ENCODE measurements at regions not wholly inside any gene's neighbourhood (a gene's known extent, or its start where the extent isn't known, plus 50 kb on each side); places are given as distances from the start of the nearest gene placed in this dataset.
"Not testable (repeated sequence)": the region's sequence is repeated elsewhere in the genome, so short reads cannot be mapped to it uniquely, and the experiment has no call there.

GRCh38 chr14:97148021-97148420 lies 350.8 kb downstream of the VRK1 start:
- DNase-seq (ENCODE audit: low spot score), result not testable (repeated sequence)

DNA sequence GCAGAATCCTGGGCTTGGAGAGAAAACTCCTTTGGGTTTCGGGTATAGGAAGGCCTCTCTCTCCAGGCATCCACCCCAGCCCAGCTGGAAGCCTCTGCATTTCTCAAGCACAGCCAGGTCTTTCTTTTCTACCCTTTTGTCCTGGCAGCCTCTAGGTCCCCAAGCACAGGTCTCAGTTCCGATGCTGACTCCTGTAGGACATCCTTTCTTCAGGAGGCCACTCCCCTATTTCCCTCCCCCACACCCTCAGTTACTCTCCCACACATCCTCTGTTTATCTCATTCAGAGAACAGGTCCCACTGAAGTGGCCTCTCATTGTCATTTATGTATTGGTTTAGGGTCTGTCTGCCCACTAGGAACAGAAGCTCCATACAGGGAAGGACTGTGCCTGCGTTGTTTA lies 352.6 kb downstream of the VRK1 start:
- DNase-seq (ENCODE audit: low spot score), result no peak

DNA sequence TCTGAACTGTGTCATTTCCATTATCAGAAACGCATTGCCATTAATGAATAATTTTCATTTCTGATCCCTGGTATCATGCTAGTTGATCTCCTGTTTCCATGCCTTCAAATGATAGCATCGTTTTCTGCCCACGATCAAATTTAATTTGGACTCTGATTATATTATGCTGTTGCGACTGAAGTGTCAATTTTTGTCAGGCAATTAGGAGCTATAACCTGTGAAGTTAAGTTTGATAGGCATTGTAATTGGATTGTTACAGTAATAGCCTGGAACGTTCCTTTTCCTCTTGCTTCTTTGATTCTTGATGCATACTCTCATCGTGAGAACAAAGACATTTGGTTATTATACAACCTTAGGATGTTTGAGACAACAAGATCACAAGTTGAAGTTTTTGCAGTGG lies 356.3 kb downstream of the VRK1 start:
- DNase-seq (ENCODE audit: low spot score), result no peak

- DNase-seq (ENCODE audit: low spot score), result no peak
Measured at GRCh38 chr14:97155320-97155719, 358.1 kb downstream of the VRK1 start.

GRCh38 chr14:97155814-97156213 lies 358.6 kb downstream of the VRK1 start:
- DNase-seq (ENCODE audit: low spot score), result no peak

GRCh38 chr14:97156705-97157104 lies 359.5 kb downstream of the VRK1 start:
- DNase-seq (ENCODE audit: low spot score), result no peak

GRCh38 chr14:97158102-97158501 lies 360.9 kb downstream of the VRK1 start:
- no peak for DNase-seq (ENCODE audit: low spot score)

- no peak for DNase-seq (ENCODE audit: low spot score)
Measured at GRCh38 chr14:97159124-97159523, 361.9 kb downstream of the VRK1 start.

DNA sequence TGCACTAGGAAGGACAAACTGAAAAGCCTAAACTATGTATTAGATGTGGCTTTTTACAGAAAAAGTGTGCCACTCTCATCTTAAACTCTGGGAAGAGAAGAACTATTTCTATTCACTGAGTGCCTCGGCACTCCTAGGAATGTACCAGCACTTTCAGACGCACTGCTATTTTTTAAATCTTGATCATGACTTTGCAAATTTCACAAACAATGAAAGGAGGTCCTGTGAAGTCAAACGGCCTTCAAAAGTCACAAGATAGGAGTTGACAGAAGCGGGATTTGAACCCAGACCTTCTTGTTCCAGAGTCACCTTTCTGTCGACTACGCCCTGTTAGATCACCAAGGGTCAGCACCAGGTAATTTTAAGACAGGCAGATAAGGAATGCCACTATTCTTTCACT lies 365.4 kb downstream of the VRK1 start:
- DNase-seq (ENCODE audit: low spot score), result no peak

DNA sequence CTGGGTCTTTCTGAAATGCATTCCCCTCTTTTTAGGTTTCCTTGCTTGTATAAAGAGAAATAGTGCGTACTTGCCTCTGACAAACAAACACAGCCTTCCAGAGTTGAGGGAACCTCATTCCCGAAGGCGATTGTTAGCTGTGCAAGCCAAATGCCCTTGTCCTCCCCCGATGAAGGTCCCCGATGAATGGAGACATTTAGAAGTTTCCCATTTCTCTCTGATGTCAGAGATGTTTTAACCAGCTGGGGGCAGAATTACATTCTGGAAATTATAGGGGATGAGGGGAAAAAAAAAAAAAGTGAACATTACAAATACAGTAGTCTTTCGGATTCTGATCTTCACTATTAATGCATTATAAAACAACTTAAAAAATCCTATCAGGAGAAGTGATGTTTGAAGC lies 366.8 kb downstream of the VRK1 start:
- no peak for DNase-seq (ENCODE audit: low spot score)

- DNase-seq (ENCODE audit: low spot score), result no peak
Measured at GRCh38 chr14:97166497-97166896, 369.3 kb downstream of the VRK1 start.

GRCh38 chr14:97167577-97167976 lies 370.4 kb downstream of the VRK1 start:
- not testable (repeated sequence) for DNase-seq (ENCODE audit: low spot score)

DNA sequence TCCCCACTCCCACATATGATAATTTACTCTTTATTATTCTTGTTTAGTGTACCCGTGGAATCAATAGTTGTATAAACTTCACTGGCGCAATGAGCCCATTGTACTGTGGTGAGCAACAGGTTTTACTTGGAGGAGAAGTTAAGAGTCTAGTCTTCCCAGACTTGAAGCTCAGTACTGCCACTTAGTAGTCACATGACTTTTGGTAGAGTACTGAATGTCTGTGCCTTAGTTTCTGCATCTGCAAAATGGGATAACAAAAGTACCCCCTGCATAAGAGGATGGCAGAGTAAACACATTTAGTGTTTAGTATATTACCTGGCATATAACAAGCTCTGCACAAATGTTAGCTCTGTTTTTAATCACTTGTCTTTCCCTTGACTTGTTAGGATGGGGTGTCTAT lies 375.5 kb downstream of the VRK1 start:
- DNase-seq (ENCODE audit: low spot score), result no peak

- peak; percentile 18 for DNase-seq (ENCODE audit: low spot score)
Measured at GRCh38 chr14:97177016-97177415, 379.8 kb downstream of the VRK1 start.

GRCh38 chr14:97177635-97178034 lies 380.5 kb downstream of the VRK1 start:
- DNase-seq (ENCODE audit: low spot score), result no peak

DNA sequence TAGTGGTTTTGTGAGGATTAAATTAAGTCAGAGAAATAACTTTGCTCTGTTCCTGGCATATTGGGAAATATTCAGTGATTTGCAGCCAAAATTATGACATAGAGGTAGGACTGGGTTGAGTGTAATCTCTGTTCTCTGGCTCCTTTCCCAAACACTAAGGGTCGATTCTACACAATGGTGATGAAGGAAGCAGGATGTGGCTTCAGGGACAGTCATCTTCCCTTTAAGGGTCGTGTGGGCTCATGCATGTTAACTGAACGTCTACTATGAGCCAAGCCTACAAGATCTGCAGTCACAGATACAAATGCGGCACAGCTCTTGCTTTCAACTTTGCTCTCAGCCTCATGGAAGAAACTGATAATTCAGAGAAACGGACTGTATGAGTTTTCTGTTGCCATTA lies 381.6 kb downstream of the VRK1 start:
- no peak for DNase-seq (ENCODE audit: low spot score)

DNA sequence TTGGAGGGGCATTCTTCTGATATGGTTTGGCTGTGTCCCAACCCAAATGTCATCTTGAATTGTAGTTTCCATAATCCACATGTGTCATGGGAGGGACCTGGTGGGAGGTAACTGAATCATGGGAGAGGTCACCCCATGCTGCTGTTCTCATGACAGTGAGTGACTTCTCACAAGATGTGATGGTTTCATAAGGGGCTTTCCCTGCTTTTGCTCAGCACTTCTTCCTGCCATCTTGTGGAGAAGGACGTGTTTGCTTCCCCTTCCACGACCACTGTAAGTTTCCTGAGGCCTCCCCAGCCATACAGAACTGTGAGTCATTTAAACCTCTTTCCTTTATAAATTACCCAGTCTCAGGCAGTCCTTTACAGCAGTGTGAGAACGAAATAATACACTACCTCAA lies 382.4 kb downstream of the VRK1 start:
- no peak for DNase-seq (ENCODE audit: low spot score)

- DNase-seq (ENCODE audit: low spot score), result no peak
Measured at GRCh38 chr14:97180304-97181200, 383.4 kb downstream of the VRK1 start.

DNA sequence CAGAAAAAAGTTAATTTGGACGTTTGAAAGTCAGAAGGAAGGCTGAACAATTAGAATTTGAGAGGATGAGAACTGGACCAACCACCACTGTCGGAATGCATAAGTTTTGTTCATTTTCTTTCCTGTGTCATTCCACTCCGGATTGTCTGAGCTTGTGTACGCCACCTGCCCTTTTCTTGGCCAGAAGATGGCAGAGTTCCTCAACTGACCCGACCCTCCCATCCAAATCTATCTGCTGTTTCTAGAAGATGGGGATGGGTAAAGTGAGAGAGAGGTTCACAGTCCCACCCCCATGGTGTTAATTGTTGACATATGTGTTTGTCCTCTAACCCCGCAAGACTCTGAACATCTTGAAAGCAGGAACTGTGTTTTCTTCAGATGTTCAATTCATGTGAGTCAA lies 388.0 kb downstream of the VRK1 start:
- DNase-seq (ENCODE audit: low spot score), result peak; percentile 17

DNA sequence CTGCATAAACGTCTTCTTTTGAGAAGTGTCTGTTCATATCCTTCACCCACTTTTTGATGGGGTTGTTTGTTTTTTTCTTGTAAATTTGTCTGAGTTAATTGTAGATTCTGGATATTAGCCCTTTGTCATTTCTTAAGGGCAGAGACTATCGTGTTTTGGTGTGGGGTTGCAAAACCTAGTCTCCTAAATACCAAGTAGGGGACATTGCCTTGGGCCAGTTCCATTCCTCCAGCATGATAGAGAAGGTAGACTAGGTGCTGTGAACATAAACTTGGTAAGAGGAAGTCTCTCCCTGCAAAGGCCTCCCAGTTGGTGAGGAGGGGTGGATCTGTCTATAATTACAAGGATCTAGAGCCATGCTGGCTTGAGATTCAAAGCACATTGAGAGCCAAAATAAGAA lies 390.7 kb downstream of the VRK1 start:
- DNase-seq (ENCODE audit: low spot score), result no peak

- no peak for DNase-seq (ENCODE audit: low spot score)
Measured at GRCh38 chr14:97196336-97196735, 399.2 kb downstream of the VRK1 start.

DNA sequence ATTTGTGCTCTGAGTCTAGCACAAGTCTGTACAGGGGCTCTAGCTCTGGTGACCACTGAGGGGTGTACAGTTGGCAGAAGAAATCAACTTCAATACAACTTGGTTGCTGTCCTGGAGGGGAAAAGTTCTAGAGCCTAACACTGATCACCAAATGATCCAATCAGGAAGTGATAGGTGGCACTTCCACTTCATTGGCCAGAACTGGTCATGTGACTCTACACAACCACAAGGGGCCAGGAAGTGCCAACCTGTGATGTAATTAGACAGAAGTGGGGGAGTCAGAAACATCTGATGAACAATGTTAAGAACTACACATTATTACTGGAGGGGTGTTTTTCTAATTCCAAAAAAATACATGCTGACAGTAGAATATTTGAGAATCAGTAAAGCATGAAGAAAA lies 401.6 kb downstream of the VRK1 start:
- DNase-seq (ENCODE audit: low spot score), result no peak

GRCh38 chr14:97200245-97200644 lies 403.1 kb downstream of the VRK1 start:
- DNase-seq (ENCODE audit: low spot score), result no peak

DNA sequence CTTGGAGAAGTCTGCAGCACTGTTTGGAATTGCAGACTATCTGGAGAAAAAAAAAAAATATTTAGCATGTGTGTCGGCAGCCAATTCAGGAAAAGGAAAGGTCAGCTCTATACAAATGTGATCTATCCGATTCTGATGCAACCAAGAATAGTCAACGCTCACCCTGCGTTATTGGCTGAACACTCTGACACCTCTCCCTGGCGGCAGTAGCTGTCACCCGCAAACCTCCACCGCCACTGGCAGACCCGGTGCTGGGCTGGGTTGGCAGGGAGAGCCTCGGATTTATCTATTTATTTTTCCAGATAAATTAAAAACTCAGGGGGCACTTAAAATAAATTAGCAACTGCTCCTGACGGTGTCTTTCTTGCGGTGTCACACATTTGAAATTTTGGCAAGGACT lies 409.7 kb downstream of the VRK1 start:
- DNase-seq (ENCODE audit: low spot score), result no peak

Measured in HuH-7 (cell line).